HL-60 (cell line): ENCODE measurements at regions not wholly inside any gene's neighbourhood (a gene's known extent, or its start where the extent isn't known, plus 50 kb on each side); places are given as distances from the start of the nearest gene placed in this dataset.

ENCODE experiments used
- GABPA ChIP-seq: IDR thresholded peaks from 2 replicates; pipeline ENCODE4 v1.6.1; 2012; ENCODE audit warnings: low read depth
- POLR2AphosphoS5 ChIP-seq: IDR thresholded peaks from 2 replicates; pipeline ENCODE4 v1.6.1; 2012; ENCODE audit warnings: low read depth
- REST ChIP-seq: IDR thresholded peaks from 2 replicates; pipeline ENCODE4 v1.6.1; 2012; ENCODE audit warnings: low read depth; ENCODE audit not compliant: insufficient replicate concordance
- SPI1 ChIP-seq: IDR thresholded peaks from 2 replicates; pipeline ENCODE4 v1.6.1; 2012; ENCODE audit warnings: low read depth, mild to moderate bottlenecking, borderline replicate concordance
- TF ChIP-seq, protein P1 (sequence below): IDR thresholded peaks from one replicate; pipeline ENCODE4 v1.5.1; 2011; ENCODE audit warnings: low read length, control low read depth, inconsistent platforms; ENCODE audit not compliant: insufficient read depth

DNA sequence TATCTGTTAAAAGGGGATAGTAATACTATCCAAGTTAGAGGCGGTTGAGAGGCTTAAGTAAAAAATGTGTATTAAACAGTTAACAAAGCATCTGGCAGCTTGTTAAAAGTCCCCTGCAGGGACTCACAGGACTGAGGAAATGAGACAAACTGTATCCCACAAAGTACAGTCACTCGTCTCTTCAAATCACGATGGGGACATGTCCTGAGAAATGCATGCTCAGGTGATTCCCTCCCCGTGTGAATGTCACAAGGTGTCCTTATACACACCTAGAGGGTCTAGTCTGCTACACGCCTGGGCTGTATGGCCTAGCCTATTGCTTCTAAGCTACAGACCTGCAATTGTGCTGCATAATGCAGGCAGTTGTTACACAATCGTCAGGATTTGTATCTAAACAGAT, 237.0 kb downstream of the IRX2 start:
- TF ChIP-seq, protein P1, sequence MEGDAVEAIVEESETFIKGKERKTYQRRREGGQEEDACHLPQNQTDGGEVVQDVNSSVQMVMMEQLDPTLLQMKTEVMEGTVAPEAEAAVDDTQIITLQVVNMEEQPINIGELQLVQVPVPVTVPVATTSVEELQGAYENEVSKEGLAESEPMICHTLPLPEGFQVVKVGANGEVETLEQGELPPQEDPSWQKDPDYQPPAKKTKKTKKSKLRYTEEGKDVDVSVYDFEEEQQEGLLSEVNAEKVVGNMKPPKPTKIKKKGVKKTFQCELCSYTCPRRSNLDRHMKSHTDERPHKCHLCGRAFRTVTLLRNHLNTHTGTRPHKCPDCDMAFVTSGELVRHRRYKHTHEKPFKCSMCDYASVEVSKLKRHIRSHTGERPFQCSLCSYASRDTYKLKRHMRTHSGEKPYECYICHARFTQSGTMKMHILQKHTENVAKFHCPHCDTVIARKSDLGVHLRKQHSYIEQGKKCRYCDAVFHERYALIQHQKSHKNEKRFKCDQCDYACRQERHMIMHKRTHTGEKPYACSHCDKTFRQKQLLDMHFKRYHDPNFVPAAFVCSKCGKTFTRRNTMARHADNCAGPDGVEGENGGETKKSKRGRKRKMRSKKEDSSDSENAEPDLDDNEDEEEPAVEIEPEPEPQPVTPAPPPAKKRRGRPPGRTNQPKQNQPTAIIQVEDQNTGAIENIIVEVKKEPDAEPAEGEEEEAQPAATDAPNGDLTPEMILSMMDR: no peak
- TF ChIP-seq REST (no peak), POLR2AphosphoS5 (no peak), GABPA (no peak), SPI1 (no peak)
